ENCODE measurements at regions not wholly inside any gene's neighbourhood (a gene's known extent, or its start where the extent isn't known, plus 50 kb on each side); places are given as distances from the start of the nearest gene placed in this dataset.

GRCh38 chr4:15213302-15213970 lies 211.2 kb downstream of the CPEB2 start:
- ATAC-seq, result no peak
- H3K4me3 ChIP-seq, result no peak overlapping the region
- SMC1A ChIA-PET (ENCODE audit: uncharacterized antibody, unreplicated experiment), result no interaction called here

More at GRCh38 chr4:15213302-15213970, 211.2 kb downstream of the CPEB2 start:
- no peak overlapping the region for H3K4me2 ChIP-seq (ENCODE audit: control insufficient read depth, insufficient read depth)
- H2AFZ ChIP-seq (ENCODE audit: control insufficient read depth, low read depth, low read length), result no peak overlapping the region
- ChIA-PET POLR2A (no interaction called here), RAD21 (ENCODE audit: unreplicated experiment) (no interaction called here), CTCF (no interaction called here)
- 62% methylated on average over 6 of the region's 6 CpGs for WGBS (ENCODE audit: insufficient coverage, insufficient replicate concordance, low lambda C conversion rate, missing lambda C conversion rate)
- no peak for DNase-seq (ENCODE audit: low read depth, low spot score)
- no peak overlapping the region for H3K9ac ChIP-seq (ENCODE audit: control insufficient read depth, insufficient read depth, low read length)
- in situ Hi-C loops (cut with MboI), result no loop called here
- TF ChIP-seq SREBF2 (IDR thresholded peaks at IDR 0.05; ENCODE audit: low read length) (no peak), NR2C2 (IDR thresholded peaks at IDR 0.05; ENCODE audit: borderline replicate concordance, control insufficient read depth, insufficient read length, low read depth) (no peak), BCLAF1 (IDR thresholded peaks at IDR 0.05) (no peak), YY1 (IDR thresholded peaks at IDR 0.05; ENCODE audit: low read depth, low read length) (no peak), ZNF592 (IDR thresholded peaks at IDR 0.05) (no peak), ZBTB33 (IDR thresholded peaks at IDR 0.05) (no peak), TBL1XR1 (IDR thresholded peaks at IDR 0.05; ENCODE audit: low read depth, low read length) (no peak), NKRF (conservative IDR thresholded peaks at IDR 0.05) (no peak), CEBPB (IDR thresholded peaks at IDR 0.05; ENCODE audit: borderline replicate concordance in 1 of 2, low read depth in 2 of 2, low read length in 2 of 2) (no peak)
- H3K4me1 ChIP-seq (ENCODE audit: control insufficient read depth, insufficient read depth, low read length), result no peaks in the 10 kb centered on the region
- no peak for FAIRE-seq
- no peaks in the 10 kb centered on the region for H4K20me1 ChIP-seq (ENCODE audit: control insufficient read depth, insufficient read depth)
- no peaks in the 10 kb centered on the region for H3K9me3 ChIP-seq (replicated peaks; ENCODE audit: control insufficient read depth, insufficient read depth, low read length)
- H3K27ac ChIP-seq (ENCODE audit: control insufficient read depth, insufficient read depth), result no peak overlapping the region
- H3K27me3 ChIP-seq (replicated peaks in 1 of 2; ENCODE audit: control insufficient read depth in 2 of 2, insufficient read depth in 2 of 2, low read length in 1 of 2), result no peaks in the 10 kb centered on the region
- no peaks in the 10 kb centered on the region for H3K36me3 ChIP-seq (ENCODE audit: control insufficient read depth in 2 of 2, insufficient read depth in 2 of 2, low read length in 1 of 2)
- intact Hi-C loops (cut with micrococcal nuclease; ENCODE audit: unreplicated experiment), result no loop called here
- BruUV-seq (replicated peaks), result no TSS peak
- H3K79me2 ChIP-seq (ENCODE audit: control insufficient read depth, insufficient read depth, low read length), result no peaks in the 10 kb centered on the region
